GM21825 (cell line): ENCODE measurements at regions not wholly inside any gene's neighbourhood (a gene's known extent, or its start where the extent isn't known, plus 50 kb on each side); places are given as distances from the start of the nearest gene placed in this dataset.
"Not testable (repeated sequence)": the region's sequence is repeated elsewhere in the genome, so short reads cannot be mapped to it uniquely, and the experiment has no call there.

Experiments
- ATAC-seq: cut with Tn5 transposase; IDR thresholded peaks from one replicate; pipeline ENCODE4 v1.9.1; 2021; ENCODE audit warnings: mild to moderate bottlenecking, moderate library complexity; ENCODE audit not compliant: unreplicated experiment

GRCh38 chr18:54662986-54663385, 71.9 kb downstream of the DYNAP start:
- no peak for ATAC-seq

DNA sequence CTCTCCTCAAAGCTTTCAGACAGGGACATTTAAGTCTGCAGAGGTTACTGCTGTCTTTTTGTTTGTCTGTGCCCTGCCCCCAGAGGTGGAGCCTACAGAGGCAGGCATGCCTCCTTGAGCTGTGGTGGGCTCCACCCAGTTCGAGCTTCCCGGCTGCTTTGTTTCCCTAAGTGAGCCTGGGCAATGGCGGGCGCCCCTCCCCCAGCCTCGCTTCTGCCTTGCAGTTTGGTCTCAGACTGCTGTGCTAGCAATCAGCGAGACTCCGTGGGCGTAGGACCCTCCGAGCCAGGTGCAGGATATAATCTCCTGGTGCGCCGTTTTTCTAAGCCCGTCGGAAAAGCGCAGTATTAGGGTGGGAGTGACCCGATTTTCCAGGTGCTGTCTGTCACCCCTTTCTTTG, 78.7 kb downstream of the DYNAP start:
- not testable (repeated sequence) for ATAC-seq

DNA sequence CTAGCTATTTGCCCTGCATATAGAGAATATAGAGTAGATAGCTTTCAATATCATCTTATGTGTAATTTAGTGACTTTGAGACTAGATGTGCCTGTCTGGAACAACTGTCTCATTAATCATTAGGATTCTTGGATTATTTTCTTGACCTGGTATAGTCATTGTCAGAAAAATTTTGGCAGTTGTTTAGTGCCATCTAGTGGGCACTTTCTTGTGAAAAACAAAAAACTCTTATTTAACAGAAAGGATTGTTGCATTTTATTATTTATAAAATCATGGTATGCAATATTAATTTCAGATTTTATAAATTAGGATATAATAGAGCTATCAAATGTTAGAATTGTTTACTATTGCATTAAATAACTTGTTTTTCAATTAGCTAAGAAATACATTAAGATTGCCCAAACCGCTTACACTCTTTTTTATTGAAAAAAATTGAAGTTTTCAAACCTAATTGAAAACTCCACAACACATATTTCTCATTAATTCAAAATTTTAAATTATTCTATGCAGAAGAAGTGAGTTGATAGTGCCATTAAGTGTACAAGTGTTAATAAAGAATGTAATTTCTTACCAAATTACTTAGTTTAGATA, 80.3 kb downstream of the DYNAP start:
- ATAC-seq, result no peak

DNA sequence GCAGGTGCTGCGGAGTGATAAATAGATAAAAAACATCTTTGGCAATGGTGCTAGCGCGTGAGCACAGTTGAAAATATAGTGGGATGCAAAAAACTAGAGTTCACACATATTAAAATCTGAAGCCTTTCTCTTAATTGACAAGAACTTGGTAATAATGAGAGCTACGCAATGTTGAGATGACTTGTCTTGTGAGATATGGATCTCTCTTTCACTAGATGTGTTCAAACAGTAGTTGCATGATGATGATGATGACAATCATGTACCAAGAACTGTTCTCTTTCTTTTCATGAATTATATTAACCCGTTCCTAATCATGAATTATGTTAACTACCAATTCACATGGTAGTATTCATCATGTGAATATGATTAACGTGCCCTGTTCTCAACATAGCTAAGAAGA, 81.1 kb downstream of the DYNAP start:
- no peak for ATAC-seq

DNA sequence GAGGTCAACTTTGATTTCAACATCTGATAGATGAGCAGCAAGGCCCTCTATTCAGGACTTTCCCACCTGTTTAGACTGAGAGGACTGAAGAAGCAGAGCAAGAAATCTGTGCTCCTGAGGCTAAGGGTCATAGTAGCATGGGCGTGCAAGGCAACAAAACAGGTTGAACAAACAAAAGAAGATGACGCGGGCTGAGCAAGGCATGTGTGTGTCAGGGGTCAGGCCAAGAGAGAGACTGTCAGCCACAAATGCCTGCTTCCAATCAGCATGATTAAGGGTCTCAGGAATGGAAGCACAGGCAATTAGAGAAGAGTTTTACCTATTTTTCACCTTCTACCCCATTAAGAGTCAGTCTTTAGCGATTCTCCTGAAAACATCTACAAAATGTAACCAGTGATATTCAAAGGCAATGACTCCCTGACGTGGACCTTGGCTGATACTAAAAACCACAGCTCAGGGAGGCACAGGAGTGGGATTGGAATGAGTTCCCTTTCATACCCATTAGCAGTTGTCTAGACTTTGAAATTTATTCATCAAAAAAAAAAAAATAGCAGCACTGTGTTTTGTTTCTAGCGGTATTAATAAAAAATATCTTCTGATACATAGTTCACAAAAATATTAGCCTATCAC, 81.9 kb downstream of the DYNAP start:
- no peak for ATAC-seq

GRCh38 chr18:54673936-54674335, 82.9 kb downstream of the DYNAP start:
- no peak for ATAC-seq

GRCh38 chr18:54675076-54675475, 84.0 kb downstream of the DYNAP start:
- no peak for ATAC-seq

DNA sequence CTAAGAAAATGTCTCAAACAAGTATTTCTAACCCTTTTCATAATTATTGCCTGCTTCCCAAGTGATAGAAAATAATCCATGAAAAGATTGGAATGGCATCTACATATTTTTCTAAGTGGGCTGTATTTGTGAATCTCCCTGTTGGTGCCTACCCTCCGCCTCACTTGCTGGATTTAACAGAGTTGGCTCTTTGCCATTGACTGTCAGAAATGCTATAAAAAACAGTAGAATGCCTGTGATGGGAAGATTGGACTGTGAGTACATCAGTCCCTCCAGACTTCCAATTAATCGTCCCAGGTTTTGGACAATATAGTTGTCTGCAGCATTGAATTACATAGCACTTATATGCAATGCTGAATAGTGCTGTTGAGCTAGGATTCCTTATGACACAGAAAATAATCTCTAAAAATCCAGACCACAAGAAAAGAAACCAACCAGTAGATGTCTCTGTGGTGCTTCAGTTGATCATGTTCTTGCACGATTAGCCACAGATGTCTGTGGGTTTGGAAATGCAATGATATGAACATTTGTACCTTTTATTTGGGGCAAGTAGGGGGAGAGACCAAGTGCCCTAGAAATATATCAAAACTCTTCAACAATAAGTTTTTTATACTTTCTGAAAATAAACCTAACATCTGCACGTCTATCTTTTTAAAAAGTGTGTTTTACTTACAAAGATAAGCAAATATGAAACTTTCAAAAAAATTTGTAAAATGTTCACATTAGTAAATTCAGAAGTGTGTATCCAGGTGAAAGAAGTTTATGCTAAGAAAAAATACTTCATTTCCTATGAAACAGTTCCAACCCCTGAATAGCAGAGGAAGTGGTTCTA, 88.5 kb downstream of the DYNAP start:
- ATAC-seq, result no peak

GRCh38 chr18:54684784-54685183, 93.7 kb downstream of the DYNAP start:
- ATAC-seq, result no peak

DNA sequence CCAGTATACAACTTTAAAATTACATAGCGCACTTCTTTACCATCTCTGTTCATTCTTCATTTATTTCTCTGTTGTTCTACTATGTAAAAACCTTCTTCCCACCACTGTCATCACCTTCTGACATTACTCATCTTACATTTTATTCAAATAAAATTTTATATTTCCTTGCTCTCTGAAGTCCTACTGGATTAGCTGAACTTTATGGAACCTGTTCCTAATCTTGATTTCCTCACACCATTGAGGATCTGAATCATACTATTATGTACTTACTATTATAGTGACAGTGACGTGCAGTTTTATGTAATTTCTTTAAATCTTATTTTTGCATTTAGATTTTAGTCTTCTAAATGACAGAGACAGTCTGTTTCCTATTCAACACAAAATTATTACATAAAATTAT, 98.3 kb downstream of the DYNAP start:
- ATAC-seq, result no peak

- no peak for ATAC-seq
These were observed 99.2 kb downstream of the DYNAP start for GRCh38 chr18:54690198-54690597.

DNA sequence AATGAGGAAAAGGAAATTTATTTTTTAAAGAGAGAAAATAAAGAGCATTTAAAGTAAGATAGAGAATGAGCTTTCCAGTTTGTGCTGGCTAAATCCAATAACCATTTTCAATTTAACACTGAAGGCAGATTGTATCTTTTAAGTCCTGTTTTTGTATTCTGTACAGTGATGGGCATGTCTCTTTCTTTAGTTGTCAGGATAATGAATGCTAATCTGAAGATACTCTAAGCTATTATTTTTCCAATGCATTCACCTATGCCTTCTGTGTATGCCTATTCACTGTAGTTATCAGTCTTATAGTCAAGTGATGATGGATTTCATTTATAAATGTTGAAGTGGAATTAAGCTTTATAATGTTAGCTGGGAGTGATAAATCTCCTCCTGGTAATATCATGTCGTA, 101.4 kb downstream of the DYNAP start:
- ATAC-seq, result no peak

- no peak for ATAC-seq
These were observed 105.7 kb downstream of the DYNAP start for GRCh38 chr18:54696616-54697293.

DNA sequence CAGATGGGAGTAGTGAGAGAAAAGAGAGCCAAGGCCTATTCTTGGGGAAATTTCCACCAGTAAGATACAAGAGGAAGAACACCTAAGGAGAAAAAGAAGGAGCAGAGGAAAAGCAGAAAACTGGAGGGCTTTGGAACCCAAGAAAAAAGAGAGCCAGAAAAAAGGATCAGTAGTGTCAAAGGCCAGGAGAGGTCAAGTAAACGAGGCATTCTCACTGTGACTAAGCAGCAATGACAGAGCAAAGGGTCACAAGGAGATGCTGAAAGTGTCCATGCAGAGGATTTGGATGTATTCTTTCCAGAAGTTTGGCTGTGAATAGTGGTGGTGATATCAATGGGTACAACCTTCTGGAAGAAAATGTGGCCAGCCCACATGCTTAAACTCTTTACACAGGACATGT, 109.5 kb downstream of the DYNAP start:
- no peak for ATAC-seq

GRCh38 chr18:54702686-54703085, 111.6 kb downstream of the DYNAP start:
- no peak for ATAC-seq

- no peak for ATAC-seq
These were observed 118.0 kb upstream of the RAB27B start for GRCh38 chr18:54710074-54710899.

DNA sequence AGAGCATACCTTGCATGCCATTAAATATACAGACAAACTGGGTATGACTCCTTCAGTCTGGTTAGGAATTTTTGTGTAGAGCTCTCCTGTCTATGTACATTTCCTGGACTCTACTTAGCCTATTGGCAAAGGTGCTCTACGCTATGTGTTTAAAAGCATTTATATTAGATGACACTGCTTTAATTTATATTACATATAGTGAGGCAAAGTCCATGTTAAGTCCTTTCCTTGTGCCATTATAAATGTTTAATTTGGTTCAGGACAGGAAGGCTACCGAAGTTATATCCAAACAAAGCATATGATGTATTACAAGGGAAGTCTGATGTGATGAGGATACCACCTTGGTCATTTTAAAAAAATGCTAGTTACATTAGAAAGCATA, 117.4 kb upstream of the RAB27B start:
- ATAC-seq, result no peak

GRCh38 chr18:54712306-54712705, 116.0 kb upstream of the RAB27B start:
- ATAC-seq, result no peak

DNA sequence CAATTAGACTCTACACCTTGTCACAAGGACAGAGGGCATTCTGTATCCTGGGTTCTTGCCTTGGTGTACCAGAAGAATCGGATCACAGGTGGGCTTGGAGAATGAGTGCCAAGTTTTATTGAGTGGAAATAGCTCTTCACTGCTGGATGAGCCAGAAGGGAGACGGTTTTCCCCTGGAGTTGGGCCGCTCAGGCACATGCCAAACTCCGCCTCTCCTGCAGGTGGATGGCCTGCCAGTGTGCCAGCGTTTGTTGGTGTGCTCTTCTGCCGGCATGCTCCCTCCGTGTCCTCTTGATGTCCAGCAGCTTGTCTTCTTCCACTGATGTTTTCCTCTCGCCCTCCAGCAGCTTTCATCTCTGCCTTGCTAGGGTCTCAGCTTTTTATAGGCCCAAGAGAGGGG, 115.5 kb upstream of the RAB27B start:
- ATAC-seq, result no peak

DNA sequence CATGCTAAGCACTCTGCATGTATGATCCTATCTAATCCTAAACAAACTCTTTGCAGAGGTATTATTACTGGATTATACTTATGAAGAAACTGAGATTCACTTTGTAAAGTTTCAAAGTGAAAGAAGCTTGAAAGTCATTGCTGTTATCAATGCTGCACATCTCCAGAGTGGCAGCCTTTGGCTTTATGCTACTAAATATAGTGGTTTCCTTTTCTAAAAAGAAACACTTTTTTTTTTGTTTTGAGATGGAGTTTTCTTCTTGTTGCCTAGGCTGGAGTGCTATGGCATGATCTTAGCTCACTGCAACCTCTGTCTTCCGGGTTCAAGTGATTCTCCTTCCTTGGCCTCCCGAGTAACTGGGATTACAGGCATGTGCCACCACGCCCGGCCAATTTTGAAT, 114.9 kb upstream of the RAB27B start:
- ATAC-seq, result no peak

DNA sequence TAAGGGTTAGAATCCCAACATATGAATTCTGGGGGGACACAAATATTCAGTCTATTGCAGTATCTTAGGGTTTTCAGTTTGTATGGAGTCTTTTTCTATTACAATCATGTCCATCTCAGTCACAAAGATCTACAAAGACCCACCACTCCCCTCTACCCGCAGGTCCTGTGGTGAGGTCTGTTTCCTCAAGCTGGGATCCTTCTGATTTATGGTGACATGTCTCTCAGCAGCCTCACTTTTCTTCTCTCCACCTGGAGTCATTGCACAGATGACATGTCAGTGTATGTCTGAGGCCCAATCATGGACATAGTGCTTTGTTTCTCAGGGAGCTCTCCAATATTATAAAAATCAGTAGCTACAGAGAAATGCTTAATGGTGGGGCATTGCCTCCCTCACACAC, 113.4 kb upstream of the RAB27B start:
- no peak for ATAC-seq
